HG03025 (cell line): ENCODE measurements at regions not wholly inside any gene's neighbourhood (a gene's known extent, or its start where the extent isn't known, plus 50 kb on each side); places are given as distances from the start of the nearest gene placed in this dataset.
"Not testable (repeated sequence)": the region's sequence is repeated elsewhere in the genome, so short reads cannot be mapped to it uniquely, and the experiment has no call there.

ENCODE experiments used
- ATAC-seq: cut with Tn5 transposase; IDR thresholded peaks from one replicate; pipeline ENCODE4 v1.9.1; 2021; ENCODE audit warnings: mild to moderate bottlenecking, moderate library complexity; ENCODE audit not compliant: unreplicated experiment, low FRiP score

DNA sequence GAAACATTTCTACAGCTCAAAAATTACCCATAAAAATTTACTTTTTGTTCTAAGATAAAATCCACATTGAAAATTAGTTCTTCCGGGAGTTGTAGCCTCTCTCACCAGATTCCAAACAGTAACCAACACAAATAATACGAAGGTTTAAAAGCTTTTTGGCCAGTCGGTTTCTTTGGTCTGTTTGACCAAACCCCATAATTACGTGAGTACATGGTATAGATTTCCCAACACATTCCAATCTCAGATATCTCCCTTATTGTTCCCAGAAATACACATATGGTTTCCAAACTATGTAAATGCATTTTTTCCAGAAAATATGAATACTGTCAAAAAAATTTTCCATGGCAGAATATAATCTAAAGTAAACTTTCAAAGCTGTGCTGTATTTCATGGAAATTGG, 722.0 kb downstream of the KCNJ2 start:
- no peak for ATAC-seq

DNA sequence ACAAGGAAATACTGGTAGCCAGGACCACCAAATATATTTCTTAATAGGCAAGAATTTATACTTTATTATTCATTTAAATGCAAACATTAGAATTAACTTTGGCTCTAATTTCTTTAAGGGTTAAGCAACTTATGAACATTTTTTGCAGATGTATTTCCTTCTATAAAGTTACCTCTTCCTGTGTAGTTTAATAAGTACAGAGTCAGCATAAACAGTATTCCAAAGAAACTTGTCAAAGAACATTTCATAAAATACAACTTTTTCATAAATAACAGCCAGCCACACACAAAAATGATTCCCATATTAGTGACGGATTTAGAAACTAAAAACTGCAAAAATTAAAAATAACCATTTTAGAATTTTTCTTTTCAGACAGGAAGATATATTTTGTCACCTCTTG, 723.2 kb downstream of the KCNJ2 start:
- ATAC-seq = no peak

DNA sequence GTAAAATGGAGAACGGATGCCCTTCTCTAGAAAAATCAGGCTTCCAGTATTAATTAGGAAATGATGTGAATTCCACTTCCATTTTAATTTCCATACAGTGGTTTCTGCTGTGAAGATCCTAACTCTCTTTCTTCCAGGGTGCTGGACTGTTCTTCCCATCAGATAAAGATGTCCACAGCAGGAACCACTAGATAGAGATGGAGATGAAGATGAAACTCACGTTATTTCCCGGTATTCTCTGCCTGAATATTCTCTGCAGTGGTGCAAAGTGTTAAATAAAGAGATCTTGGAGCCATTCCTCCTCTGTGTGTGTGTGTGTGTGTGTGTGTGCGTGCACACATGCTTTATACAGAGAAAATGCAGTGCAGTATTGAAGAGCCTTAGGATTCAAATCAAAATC, 727.5 kb downstream of the KCNJ2 start:
- no peak for ATAC-seq

DNA sequence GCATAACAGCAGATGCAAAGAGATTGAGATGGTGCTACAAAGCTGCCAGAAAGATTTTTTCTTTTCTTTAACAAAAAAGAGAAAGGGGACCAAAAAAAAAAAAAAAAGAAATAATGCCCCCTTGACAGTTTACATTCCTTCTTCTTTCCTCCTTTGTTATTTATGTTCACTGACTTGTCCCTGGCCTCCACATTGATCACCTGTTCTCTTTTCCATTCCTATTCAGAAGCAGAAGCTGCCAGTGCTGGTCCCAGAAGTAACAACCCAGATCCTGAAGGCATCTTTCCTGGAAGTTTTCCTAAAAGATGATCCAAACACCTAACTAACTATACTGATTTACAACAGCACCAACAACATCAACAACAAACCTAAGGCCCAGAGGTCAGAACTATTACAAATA, 728.1 kb downstream of the KCNJ2 start:
- no peak for ATAC-seq

DNA sequence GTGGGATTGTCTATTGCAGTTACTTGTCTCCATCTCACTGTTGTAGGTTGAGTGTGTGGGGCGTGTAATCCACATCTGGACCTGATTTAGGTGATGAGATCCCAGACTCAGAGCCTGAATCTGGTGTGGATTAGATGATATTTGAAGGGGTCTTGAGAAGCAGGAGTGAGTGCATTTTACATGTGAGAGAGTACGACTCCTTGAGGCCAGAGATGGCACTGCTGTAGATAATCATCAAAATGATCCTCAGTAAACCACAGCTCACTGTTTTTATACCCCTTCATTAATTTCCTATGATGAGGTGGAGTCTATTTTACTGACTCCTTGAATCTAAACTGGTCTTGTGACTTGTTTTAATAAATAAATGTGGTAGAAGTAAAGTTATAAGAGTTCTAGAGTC, 732.5 kb downstream of the KCNJ2 start:
- no peak for ATAC-seq

DNA sequence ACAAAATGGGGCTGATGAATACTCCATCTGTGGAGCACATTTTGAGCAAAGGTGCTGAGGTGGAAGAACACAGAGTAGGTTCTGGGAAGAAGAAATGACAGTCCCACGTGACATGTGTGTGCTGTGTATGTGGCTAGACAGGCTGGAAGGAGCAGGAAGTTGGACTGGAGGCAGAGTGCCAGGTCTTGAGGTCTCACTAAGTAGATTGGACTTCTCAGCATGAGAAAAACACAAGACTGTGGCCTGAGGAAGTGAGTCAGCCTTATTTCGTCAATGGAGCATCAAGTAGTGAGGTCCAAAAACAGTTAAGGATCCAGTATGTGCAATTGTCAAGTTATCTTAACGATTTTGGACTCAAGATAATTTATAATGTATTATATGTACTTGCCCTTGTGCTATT, 736.5 kb downstream of the KCNJ2 start:
- ATAC-seq = no peak

DNA sequence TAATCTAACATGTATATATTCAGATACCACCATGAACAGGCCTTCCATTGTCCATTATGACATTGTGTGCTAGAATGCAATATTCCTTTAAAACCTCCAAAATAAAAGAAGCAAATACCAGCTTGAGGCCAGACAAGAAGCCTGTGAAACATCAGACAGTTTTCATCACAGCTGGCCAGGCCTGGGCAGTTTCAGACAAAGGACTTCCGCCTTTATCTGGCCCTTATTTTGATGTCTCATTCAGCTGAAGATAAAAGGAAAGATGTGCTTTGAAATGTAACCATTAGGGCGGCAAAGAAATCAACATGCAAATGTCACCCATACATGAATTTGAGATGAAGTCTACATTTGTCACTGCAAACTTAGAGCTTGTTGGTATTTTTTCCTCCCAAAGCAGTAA, 737.5 kb downstream of the KCNJ2 start:
- no peak for ATAC-seq

DNA sequence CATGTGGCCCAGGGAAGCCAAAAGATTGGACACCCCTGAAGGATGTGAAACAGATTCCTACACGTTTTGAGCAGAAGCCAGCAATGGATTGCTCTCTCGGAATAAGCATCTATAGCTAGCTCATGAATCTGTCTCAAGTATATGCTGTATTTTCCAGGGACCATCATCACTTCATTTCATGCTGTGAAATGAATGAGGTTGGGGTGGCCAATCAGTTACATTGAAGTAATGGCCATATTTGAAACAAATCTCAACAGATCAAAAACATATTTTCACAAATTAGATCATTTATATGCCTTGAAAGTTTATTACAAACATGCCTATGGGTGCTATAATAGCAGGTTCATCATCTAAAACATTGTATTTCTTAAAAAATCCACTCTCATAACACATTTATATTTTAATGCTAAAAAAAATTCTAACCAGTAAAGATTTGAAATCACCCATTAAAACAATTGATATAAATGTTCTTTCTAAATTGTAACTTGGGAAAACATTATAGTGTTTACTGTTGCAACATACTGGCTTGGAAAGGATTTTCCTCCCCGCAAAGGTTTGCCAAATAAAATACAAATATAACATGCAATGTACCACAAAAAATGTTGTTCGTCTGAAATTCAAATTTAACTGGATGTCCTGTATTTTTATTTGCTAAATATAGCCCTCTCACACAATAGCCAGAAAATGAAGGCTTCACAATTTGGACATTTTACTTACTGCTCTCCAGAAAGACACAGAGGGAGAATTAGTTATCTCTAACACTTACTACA, 743.6 kb downstream of the KCNJ2 start:
- ATAC-seq = no peak

DNA sequence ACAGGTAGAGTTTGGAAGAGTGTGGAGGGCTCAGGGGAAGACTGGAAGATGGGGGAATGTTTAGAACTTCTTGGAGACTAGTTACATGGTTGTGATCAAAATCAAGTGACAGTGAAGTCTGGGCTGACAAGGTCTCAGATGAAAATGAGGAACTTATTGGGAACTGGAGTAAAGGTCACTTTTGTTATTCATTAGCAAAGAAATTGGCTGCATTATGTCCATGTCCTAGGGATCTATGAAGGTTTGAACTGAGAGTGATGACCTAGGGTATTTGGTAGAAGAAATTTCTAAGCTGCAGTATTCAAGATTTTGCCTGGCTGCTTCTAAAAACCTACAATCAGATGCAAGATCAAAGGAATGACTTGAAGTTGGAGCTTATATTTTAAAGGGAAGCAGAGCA, 747.1 kb downstream of the KCNJ2 start:
- ATAC-seq = no peak

DNA sequence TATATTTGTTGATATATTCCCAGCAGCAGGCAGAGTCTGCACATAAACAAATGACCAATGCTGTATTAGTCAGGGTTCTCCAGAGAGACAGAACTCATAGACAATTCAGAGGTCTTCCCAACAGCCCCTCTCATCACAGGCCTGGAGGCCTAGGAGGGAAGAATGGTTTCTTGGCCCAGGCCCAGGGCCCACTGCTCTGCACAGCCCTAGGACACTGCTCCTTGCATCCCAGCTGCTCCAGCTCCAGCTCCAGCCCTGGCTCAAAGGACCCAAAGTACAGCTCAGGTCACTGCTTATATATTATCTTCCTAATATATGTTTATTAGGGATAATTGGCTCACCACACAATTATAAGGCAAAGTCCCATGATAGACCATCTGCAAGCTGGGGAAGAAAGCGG, 749.9 kb downstream of the KCNJ2 start:
- no peak for ATAC-seq

DNA sequence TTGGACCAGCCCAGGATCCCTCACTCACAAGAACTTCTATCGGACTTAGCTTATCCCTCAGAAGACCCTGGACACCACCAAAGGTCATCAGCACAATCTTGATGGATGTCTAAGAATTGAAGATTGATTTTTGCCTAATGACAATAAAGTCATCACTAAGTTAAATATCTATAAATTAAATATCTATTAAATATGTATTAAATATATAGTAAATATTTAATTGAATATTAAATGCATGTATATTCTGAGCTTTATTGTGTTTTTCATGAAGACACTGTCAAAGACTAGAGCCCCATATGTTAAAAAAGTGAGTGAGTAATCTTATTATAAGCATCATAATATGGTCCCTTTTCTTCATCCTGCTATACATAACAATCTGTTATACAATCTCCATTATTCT, 751.1 kb downstream of the KCNJ2 start:
- ATAC-seq = no peak

DNA sequence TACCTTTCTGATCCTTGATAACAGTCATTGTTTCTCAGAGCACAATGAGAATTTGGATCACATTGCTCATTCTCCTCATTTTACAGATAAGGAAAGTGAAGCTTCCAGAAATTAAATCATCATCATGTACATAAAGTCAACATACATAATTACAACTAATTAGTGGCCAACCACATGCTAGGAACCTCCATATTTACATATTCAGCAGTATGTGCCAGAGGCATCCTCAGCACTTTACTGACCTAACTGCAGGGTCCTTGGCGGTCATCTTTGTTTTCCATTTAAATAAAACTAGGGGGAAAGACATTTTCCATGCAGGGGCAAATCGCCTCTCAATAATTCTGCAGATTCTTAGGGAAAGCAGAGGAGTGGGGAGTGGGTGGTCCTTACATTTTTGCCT, 752.9 kb downstream of the KCNJ2 start:
- no peak for ATAC-seq

DNA sequence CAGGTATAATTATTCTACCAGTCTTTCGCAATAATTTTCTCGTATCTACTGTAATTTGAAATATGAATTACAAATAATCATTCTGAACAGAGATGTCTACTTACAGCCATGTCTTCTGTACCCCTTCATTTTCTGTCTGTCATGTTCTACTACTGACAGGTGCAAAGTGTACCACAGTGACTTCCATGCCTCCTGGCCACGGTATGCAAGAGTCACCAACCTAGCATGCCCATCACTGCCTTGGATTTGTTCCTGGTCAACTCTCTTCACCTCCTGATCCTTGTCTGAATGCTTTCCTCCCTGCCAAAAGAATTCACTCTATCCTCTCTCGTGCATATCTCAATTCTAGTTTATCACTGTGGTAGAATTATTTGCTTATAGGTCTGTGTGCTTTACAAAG, 755.4 kb downstream of the KCNJ2 start:
- ATAC-seq = no peak

DNA sequence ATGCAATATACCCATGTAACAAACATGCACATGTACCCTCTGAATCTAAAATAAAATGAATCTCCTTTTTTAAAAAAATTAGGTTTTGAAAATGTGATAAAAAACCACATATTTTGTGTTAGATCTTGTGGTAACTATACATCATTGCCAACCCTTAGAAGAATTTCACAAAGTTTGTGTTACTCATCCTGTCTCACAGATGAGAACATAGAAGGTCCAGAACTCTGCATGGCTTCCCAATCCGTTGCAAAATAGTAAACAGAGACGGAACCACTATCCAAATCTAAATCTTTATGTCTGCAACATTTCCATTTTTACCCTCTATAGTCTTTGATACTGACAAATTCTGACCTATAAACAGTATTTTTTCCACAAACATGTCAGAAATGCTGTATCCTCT, 759.9 kb downstream of the KCNJ2 start:
- no peak for ATAC-seq

DNA sequence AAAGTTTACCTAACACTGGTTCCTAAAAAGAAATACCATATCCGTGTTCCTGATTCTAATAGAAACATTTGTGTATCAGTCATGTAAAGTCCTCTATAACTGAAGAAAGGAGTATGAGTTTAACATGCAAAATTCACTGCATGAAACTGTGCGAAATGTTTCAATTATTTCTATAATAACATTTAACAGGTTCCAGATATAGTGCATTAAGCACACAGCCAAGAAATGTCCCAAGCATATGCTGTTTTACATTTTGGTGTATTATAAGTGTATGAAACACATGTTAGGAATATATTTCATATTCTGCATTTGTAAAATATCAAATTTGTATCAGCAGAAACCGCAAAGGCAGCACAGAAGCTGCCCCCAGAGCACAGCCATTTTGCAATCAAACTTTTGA, 764.9 kb downstream of the KCNJ2 start:
- ATAC-seq = no peak

DNA sequence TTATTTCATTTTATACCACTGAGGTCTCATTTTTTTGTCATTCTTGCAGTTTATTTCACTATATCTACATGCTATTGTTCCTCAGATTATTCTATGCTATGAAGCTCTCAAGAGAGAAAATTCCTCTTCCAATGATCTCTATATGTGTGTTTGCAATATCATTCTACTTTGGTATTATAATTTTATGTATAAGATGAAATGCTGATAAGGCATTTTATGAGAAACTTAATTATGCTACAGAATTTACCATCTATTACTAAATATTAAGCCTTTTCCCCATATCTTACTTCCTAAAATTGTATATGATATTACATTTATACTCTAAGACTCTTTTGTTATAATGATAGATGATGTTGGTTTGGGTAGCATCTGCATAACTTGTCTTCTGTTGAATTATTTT, 765.5 kb downstream of the KCNJ2 start:
- no peak for ATAC-seq

DNA sequence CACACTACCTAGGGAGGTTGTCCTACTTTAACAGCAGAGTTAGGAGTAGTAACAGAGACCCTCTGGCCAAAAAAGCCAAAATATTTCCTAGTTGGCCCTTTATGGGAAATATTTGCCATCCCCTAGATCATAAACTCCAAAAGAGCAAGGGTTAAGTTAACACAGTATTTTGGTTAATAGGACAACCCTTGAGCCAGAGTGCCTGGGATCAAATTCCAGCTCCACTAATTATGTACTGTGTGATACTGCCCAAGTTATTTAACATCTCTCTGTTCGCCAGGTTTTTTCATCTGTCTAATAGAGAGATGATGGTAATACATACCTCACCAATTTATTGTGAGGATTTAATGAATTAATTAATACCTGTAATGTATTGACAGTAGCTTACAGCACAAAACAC, 767.4 kb downstream of the KCNJ2 start:
- no peak for ATAC-seq

DNA sequence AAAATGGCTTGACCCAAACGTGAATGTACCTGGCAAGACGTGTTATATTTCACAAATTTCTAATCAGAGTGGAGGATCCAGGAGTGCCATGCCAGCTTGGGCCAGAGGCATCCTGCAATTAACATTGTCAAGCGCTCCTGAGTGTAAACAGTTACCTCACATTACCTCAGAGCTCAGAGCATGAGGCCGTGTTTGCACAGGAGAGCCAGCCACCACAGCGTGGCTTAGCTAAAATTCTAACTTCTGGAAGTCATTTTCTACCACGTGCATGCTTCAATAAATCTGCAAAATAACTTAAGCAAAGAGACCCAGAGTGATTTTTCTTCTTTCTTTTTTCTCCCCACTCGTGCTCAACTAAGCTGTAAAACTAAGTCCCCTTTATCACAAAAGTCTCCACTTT, 769.0 kb downstream of the KCNJ2 start:
- ATAC-seq = no peak

DNA sequence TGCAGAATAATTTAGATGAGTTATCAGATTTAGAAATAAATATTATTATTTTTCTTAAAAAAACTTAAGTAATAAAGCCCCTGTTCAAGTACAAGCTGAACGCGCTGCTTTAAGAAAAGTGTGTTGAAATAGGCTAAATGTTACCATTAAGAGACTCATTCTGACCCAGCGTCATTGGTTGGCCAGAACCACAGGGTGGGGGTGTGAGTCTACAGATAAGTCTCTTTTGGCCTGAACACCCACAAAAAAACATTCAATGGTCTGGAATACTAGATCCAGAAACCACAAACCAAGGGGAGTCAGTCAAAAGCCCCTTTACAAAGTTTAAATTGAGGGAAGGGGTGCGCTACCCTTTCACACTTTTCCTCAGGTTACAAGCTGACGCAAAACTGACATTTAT, 776.1 kb downstream of the KCNJ2 start:
- ATAC-seq = no peak

DNA sequence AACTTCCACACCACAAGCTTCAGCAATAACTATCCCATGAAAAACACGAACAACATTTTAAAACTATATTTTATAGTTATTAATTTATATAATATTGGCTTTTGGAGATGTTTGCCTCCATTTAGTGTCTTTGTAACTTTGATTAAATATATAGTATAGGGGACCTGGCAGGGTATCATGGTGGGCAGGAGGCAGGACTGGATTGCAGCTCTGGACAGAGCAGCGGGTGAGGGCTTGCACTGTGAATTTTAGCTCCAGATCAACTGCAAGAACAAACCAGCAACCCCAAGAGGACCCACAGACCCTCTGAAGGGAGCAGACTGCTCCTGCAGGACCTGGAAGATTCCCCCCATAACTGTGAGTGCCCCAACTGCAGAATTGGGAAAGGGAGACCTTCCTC, 777.9 kb downstream of the KCNJ2 start:
- ATAC-seq = no peak

DNA sequence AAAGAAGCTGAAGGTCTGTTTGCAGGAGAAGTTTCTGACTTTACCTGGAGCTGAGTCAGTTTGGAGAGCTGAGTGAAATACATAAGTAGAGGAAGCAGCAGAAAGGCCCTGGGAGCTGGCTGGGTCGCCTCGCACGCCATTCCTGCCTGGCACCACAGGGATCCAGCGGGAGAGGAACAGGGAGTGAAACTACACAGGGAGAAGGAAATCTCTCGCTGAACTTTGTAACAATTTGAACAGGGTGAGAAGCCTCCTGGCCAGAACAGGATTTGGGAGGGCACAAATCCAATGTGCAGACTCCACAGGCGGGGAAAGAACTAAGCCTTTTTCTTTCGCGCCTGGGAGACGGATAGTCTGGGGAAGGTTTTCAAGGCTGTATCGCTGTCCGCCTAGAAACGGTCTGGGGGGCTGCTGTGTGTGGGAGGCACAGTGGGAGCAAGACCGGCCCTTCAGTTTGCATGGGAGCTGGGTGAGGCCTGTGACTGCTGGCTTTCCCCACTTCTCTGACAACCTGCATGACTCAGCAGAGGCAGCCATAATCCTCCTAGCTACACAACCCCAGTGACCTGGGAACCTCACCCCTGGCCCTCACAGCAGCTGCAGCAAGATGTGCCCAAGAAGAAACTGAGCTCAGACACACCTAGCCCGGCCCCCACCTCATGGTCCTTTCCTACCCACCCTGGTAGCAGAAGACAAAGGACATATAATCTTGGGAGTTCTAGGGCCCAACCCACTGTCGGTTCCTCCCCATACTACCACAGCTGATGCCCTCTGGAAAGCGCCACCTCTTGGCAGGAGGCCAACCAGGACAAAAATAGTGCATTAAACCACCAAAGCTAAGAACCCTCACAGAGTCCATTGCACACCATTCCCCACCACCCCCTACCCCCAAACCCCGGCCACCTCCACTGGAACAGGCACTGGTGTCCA, 778.6 kb downstream of the KCNJ2 start:
- ATAC-seq = no peak

DNA sequence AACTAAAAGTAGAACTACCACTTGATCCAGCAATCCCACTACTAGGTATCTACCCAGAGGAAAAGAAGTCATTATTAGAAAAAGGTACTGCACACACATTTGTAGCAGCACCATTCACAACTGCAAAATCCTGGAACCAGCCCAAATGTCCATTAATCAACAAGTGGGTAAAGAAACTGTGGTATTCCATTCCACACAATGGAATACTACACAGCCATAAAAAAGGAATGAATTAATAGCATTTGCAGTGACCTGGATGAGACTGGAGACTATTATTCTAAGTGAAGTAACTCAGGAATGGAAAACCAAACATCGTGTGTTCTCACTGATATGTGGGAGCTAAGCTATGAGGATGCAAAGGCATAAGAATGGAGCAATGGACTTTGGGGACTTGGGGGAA, 783.8 kb downstream of the KCNJ2 start:
- not testable (repeated sequence) for ATAC-seq
